ENCODE measurements at regions not wholly inside any gene's neighbourhood (a gene's known extent, or its start where the extent isn't known, plus 50 kb on each side); places are given as distances from the start of the nearest gene placed in this dataset.
"Not testable (repeated sequence)": the region's sequence is repeated elsewhere in the genome, so short reads cannot be mapped to it uniquely, and the experiment has no call there.

GRCh38 chr3:178967177-178967532 lies 104.5 kb downstream of the ZMAT3 start:
- no peak for DNase-seq

GRCh38 chr3:178966299-178967176 lies 105.1 kb downstream of the ZMAT3 start:
- DNase-seq, result peak in 8 of 14 donors; percentile 1 to 17 (median 6)

GRCh38 chr3:178964551-178964950 lies 107.1 kb downstream of the ZMAT3 start:
- no peak for DNase-seq

- no peak for DNase-seq
Observed at GRCh38 chr3:178960918-178961317, 110.7 kb downstream of the ZMAT3 start.

GRCh38 chr3:178960181-178960580 lies 111.4 kb downstream of the ZMAT3 start:
- no peak for DNase-seq

- no peak for DNase-seq
Observed at GRCh38 chr3:178950676-178951075, 120.9 kb downstream of the ZMAT3 start.

- DNase-seq, result no peak
Observed at GRCh38 chr3:178949896-178950295, 121.7 kb downstream of the ZMAT3 start.

- DNase-seq, result no peak
Observed at GRCh38 chr3:178948546-178948945, 123.1 kb downstream of the ZMAT3 start.

- DNase-seq, result no peak
Observed at GRCh38 chr3:178947738-178948137, 123.9 kb downstream of the ZMAT3 start.

GRCh38 chr3:178942261-178942660 lies 129.3 kb downstream of the ZMAT3 start:
- DNase-seq, result not testable (repeated sequence)

GRCh38 chr3:178930116-178930515 lies 141.5 kb downstream of the ZMAT3 start:
- no peak for DNase-seq

GRCh38 chr3:178916223-178916622 lies 155.4 kb downstream of the ZMAT3 start:
- no peak for DNase-seq

GRCh38 chr3:178915365-178915764 lies 156.2 kb downstream of the ZMAT3 start:
- no peak for DNase-seq

GRCh38 chr3:178907081-178907480 lies 164.5 kb downstream of the ZMAT3 start:
- no peak for DNase-seq

- no peak for DNase-seq
Observed at GRCh38 chr3:178901204-178901603, 170.4 kb downstream of the ZMAT3 start.

- no peak for DNase-seq
Observed at GRCh38 chr3:178900029-178900646, 171.5 kb downstream of the ZMAT3 start.

GRCh38 chr3:178895178-178895789 lies 176.3 kb downstream of the ZMAT3 start:
- no peak for DNase-seq
